CD4-positive, alpha-beta T cell (primary cell): ENCODE measurements at regions not wholly inside any gene's neighbourhood (a gene's known extent, or its start where the extent isn't known, plus 50 kb on each side); places are given as distances from the start of the nearest gene placed in this dataset.
"Not testable (repeated sequence)": the region's sequence is repeated elsewhere in the genome, so short reads cannot be mapped to it uniquely, and the experiment has no call there.

Source experiments
- ATAC-seq: fragments of 200-7000 bp; cut with Tn5 transposase; one replicate; pipeline ENCODE4 v1.10.0; 2022; ENCODE audit warnings: mild to moderate bottlenecking; ENCODE audit not compliant: poor library complexity
- CTCF ChIA-PET: fragments of 350-600 bp; sonication (Branson Sonifier 250); formaldehyde crosslinking; loops from one replicate; lab custom pipeline; 2021; ENCODE audit warnings: antibody characterized with exemption, inconsistent platforms; lab: Charles Lee
- POLR2A ChIA-PET: fragments of 350-600 bp; sonication (Branson Sonifier 250); formaldehyde crosslinking; loops from one replicate; lab custom pipeline; 2021; ENCODE audit warnings: antibody characterized with exemption, inconsistent platforms; lab: Charles Lee
- DNase-seq, 14 experiments: peaks; one replicate each; pipeline ENCODE4 v3.0.0-alpha.2; 2013 to 2020; ENCODE audit warnings: mixed read lengths in 2 of 14
- H3K27ac ChIP-seq, 2 donors: one replicate each; pipeline versions ENCODE4 v1.5.1 to v1.7.0; 2013; ENCODE audit warnings: low read length in 2 of 2, low read depth in 1 of 2, mild to moderate bottlenecking in 1 of 2
- H3K27me3 ChIP-seq, 2 experiments: 1 replicate in 1 of 2; 2 replicates in 1 of 2; pipeline versions ENCODE4 v1.6.1 to v1.7.0; 2013; ENCODE audit warnings: low read length in 2 of 2, control low read depth in 1 of 2, mild to moderate bottlenecking in 1 of 2, moderate library complexity in 1 of 2; ENCODE audit not compliant: insufficient read depth in 2 of 2, control insufficient read depth in 1 of 2
- H3K36me3 ChIP-seq: one replicate; pipeline ENCODE4 v1.6.1; 2013; ENCODE audit warnings: low read length, control low read depth; ENCODE audit not compliant: insufficient read depth
- H3K4me1 ChIP-seq: one replicate; pipeline ENCODE4 v1.6.1; 2013; ENCODE audit warnings: low read length, control low read depth; ENCODE audit not compliant: insufficient read depth
- H3K4me3 ChIP-seq: one replicate; pipeline ENCODE4 v1.5.1; 2013; ENCODE audit warnings: mild to moderate bottlenecking, low read length, moderate library complexity
- H3K9me3 ChIP-seq, 2 experiments: 1 replicate in 1 of 2; 2 replicates in 1 of 2; pipeline versions ENCODE4 v1.6.1 to v1.7.0; 2013; ENCODE audit warnings: low read length in 2 of 2, mild to moderate bottlenecking in 2 of 2, control low read depth in 1 of 2, moderate library complexity in 1 of 2; ENCODE audit not compliant: control insufficient read depth in 1 of 2, insufficient read depth in 1 of 2
- H3K27ac Mint-ChIP-seq: one replicate; pipeline ENCODE4 v1.8.0; 2020; ENCODE audit warnings: mixed read lengths
- H3K27me3 Mint-ChIP-seq: one replicate; pipeline ENCODE4 v1.8.0; 2021; ENCODE audit warnings: mixed read lengths
- H3K36me3 Mint-ChIP-seq: one replicate; pipeline ENCODE4 v1.8.0; 2021; ENCODE audit warnings: low read depth, mixed read lengths
- H3K4me1 Mint-ChIP-seq: one replicate; pipeline ENCODE4 v1.8.0; 2021; ENCODE audit warnings: low read depth, mixed read lengths
- H3K4me3 Mint-ChIP-seq: one replicate; pipeline ENCODE4 v1.8.0; 2020; ENCODE audit warnings: mild to moderate bottlenecking, mixed read lengths
- H3K9me3 Mint-ChIP-seq: one replicate; pipeline ENCODE4 v1.8.0; 2020; ENCODE audit warnings: mixed read lengths
- CTCF ChIP-seq: fragments of 200-600 bp; IDR thresholded peaks from one replicate; pipeline ENCODE4 v1.8.0; 2022; ENCODE audit warnings: antibody characterized with exemption, mild to moderate bottlenecking
- intact Hi-C, 2 experiments: fragments of 100-400 bp; cut with DNase I in 1 of 2; cut with micrococcal nuclease in 1 of 2; formaldehyde crosslinking; loops; one replicate each; pipeline versions ENCODE4 v1.15.1 to v1.9.0; 2023 to 2025; cut with DNase I, micrococcal nuclease

- H3K4me3 Mint-ChIP-seq, result no peak overlapping the region
- H3K4me1 Mint-ChIP-seq, result peaks cover 6% of the 10 kb centered on the region
- H3K36me3 Mint-ChIP-seq, result no peaks in the 10 kb centered on the region
- H3K27ac Mint-ChIP-seq, result no peak overlapping the region
- TF ChIP-seq CTCF, result no peak
- H3K27ac ChIP-seq, result no peak overlapping the region
- no peaks in the 10 kb centered on the region for H3K27me3 Mint-ChIP-seq
- no peak for ATAC-seq
- H3K9me3 ChIP-seq, result no peaks in the 10 kb centered on the region
- DNase-seq, result no peak
- ChIA-PET CTCF (no interaction called here), POLR2A (no interaction called here)
- H3K9me3 Mint-ChIP-seq, result no peaks in the 10 kb centered on the region
- H3K4me3 ChIP-seq, result no peak overlapping the region
- intact Hi-C loops, result loop anchor here in 1 of 2 experiments (10.0 kb wide), 1 partner anchor 128 kb away; no protein-coding TSS in a partner anchor
- H3K36me3 ChIP-seq, result no peaks in the 10 kb centered on the region
- peaks cover 5% of the 10 kb centered on the region for H3K4me1 ChIP-seq
- no peaks in the 10 kb centered on the region for H3K27me3 ChIP-seq
Observed at GRCh38 chr13:44147233-44147632, 226.4 kb upstream of the SERP2 start.

- Mint-ChIP-seq H3K27me3 (no peaks in the 10 kb centered on the region), H3K36me3 (no peaks in the 10 kb centered on the region), H3K9me3 (no peaks in the 10 kb centered on the region), H3K4me3 (no peak overlapping the region), H3K4me1 (peaks cover 2% of the 10 kb centered on the region), H3K27ac (no peak overlapping the region)
- ChIA-PET POLR2A (no interaction called here), CTCF (no interaction called here)
- no peak for ATAC-seq
- H3K36me3 ChIP-seq, result no peaks in the 10 kb centered on the region
- no peaks in the 10 kb centered on the region for H3K9me3 ChIP-seq
- no peak for DNase-seq
- H3K27me3 ChIP-seq, result no peaks in the 10 kb centered on the region
- H3K4me3 ChIP-seq, result no peak overlapping the region
- intact Hi-C loops, result loop anchor here in 1 of 2 experiments (10.0 kb wide), 1 partner anchor 127 kb away; no protein-coding TSS in a partner anchor
- H3K4me1 ChIP-seq, result peaks cover 1% of the 10 kb centered on the region
- no peak for TF ChIP-seq CTCF
- H3K27ac ChIP-seq, result no peak overlapping the region
Observed at GRCh38 chr13:44147648-44148047, 226.0 kb upstream of the SERP2 start.

GRCh38 chr13:44148159-44148914 lies 225.3 kb upstream of the SERP2 start:
- intact Hi-C loops, result loop anchor here in 1 of 2 experiments (10.0 kb wide), 1 partner anchor 126 kb away; no protein-coding TSS in a partner anchor
- no peaks in the 10 kb centered on the region for H3K4me1 ChIP-seq
- no peak for ATAC-seq

GRCh38 chr13:44149231-44149630 lies 224.4 kb upstream of the SERP2 start:
- POLR2A ChIA-PET, CTCF ChIA-PET, H3K4me3 ChIP-seq, H3K9me3 Mint-ChIP-seq, H3K27ac Mint-ChIP-seq, H3K4me3 Mint-ChIP-seq, H3K27me3 ChIP-seq, DNase-seq, H3K36me3 Mint-ChIP-seq, H3K27me3 Mint-ChIP-seq, H3K9me3 ChIP-seq, H3K4me1 Mint-ChIP-seq, H3K36me3 ChIP-seq, H3K4me1 ChIP-seq, ATAC-seq, H3K27ac ChIP-seq: not testable (repeated sequence)
- intact Hi-C loops, result loop anchor here in 1 of 2 experiments (10.0 kb wide), 1 partner anchor 126 kb away; no protein-coding TSS in a partner anchor

More at GRCh38 chr13:44148159-44148914, 225.3 kb upstream of the SERP2 start:
- no peak overlapping the region for H3K27ac Mint-ChIP-seq
- ChIA-PET CTCF (no interaction called here), POLR2A (no interaction called here)
- Histone ChIP-seq H3K4me3 (no peak overlapping the region), H3K27me3 (no peaks in the 10 kb centered on the region), H3K27ac (no peak overlapping the region), H3K9me3 (no peaks in the 10 kb centered on the region), H3K36me3 (no peaks in the 10 kb centered on the region)
- H3K27me3 Mint-ChIP-seq, result no peaks in the 10 kb centered on the region
- TF ChIP-seq CTCF, result no peak
- H3K4me1 Mint-ChIP-seq, result no peaks in the 10 kb centered on the region
- no peak for DNase-seq
- H3K36me3 Mint-ChIP-seq, result no peaks in the 10 kb centered on the region
- no peaks in the 10 kb centered on the region for H3K9me3 Mint-ChIP-seq
- no peak overlapping the region for H3K4me3 Mint-ChIP-seq
